HG03469 (cell line): ENCODE measurements at regions not wholly inside any gene's neighbourhood (a gene's known extent, or its start where the extent isn't known, plus 50 kb on each side); places are given as distances from the start of the nearest gene placed in this dataset.

Experiments
- ATAC-seq: cut with Tn5 transposase; IDR thresholded peaks from one replicate; pipeline ENCODE4 v1.9.1; 2021; ENCODE audit warnings: mild to moderate bottlenecking, moderate library complexity, moderate number of reproducible peaks; ENCODE audit not compliant: unreplicated experiment

DNA sequence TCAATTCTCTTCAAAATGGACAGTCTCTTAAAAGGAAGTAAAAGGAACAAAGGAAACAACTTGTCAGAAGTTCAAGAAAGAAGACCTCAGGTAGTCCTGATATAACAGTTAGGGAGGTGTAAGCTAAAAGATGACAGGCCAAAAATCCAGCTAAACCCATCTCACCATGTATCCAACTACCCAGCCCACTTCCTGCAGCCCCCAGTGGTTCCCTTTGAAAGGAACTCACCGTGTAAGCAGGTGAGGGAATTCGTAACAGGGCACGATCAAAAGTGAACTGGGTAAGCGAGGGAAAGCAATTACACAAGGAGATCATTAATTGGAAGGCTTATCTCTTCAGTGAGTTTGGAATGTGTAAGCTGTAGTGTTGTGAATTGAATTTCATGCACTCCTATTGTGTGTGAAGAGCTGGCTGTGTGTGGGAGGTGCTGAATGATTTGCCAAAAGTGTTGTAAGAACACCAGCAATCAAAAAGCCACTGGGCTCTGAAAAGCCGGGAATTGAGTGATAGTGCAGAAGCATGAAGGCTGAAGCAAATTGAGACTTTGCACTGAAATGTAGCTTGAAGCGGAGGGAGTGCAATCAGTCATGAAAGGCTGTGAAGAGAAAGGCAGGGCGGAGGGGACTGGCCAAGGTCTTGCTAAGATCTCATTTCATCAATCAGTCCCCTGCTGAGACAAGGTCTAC, 914.2 kb upstream of the LCORL start:
- ATAC-seq, result no peak

GRCh38 chr4:18934197-18934596, 912.6 kb upstream of the LCORL start:
- no peak for ATAC-seq

- ATAC-seq, result no peak
Observed at GRCh38 chr4:18932730-18933339, 911.3 kb upstream of the LCORL start.

DNA sequence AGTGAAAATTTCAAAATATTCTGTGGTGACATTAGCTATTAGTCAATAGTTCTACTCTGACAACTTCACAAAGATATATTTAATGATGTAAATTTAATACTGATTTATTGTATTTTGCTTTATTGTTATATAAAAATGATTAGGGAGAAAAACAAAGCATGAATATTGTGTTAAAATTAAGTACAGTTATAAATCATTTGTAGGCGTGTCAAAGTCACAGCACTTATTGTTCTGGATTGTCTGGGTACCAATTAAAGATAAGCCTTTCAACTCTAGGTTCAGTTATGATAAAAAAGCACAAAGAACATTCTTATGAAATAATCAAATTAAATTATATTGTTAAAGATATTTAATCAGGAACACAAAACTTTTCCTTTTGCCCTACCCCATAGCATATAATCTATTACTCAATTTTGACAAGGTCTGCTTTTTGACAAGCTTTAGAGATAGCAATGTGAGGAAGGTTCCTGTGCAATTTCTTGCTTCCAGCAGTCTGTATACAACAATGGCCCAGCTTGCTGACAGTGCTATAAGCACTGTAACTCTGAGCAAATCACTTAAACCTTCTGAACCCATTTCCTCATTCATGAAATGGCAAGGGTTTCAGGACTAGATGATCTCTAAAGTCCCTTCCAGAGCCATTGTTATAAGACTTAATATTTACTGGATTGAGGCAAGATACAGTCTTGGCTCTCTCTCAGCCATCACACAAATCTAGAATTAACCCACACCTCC, 910.3 kb upstream of the LCORL start:
- ATAC-seq, result no peak

- no peak for ATAC-seq
Observed at GRCh38 chr4:18930487-18930886, 908.9 kb upstream of the LCORL start.

- ATAC-seq, result no peak
Observed at GRCh38 chr4:18923496-18924161, 902.1 kb upstream of the LCORL start.

GRCh38 chr4:18917689-18918088, 896.1 kb upstream of the LCORL start:
- no peak for ATAC-seq

DNA sequence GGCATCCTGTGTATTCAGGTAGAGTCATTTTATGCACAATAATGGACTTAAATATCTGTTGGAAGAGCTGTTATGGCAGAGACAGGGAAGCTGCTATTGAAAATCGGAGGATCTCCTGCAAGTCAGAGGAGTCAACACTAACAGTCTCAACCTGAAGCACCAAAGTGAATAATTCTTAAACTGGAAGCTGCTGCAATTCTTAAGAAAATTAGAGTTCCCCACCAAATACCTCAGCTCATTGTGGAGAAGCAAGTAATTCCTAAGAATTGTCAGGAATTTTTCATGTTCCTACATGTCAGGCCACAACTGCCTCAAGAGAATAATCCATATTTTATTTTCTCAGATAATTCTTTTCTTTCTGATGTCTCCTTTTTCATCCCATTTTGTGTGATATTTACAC, 892.6 kb upstream of the LCORL start:
- no peak for ATAC-seq

- no peak for ATAC-seq
Observed at GRCh38 chr4:18894928-18895327, 873.4 kb upstream of the LCORL start.

- no peak for ATAC-seq
Observed at GRCh38 chr4:18882468-18882867, 860.9 kb upstream of the LCORL start.

- ATAC-seq, result no peak
Observed at GRCh38 chr4:18881556-18881955, 860.0 kb upstream of the LCORL start.

DNA sequence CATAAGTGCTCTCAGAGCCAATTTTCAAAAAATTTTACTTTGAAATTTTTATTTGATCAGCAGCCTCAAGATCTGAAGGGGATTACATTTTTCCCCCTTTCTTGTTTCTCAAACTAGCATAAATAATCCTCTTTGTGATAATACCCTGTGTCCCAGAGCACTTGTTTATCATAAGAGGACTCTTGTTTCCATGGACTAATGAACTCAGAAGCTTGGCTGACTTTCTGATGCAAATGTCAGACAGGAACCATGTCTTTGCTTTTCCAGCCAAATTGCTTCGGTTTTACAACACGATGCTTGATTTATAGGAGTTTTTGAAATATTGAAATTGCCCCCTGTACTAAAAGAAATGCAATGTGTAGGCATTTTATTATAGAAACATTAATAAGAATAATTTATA, 859.3 kb upstream of the LCORL start:
- ATAC-seq, result no peak

DNA sequence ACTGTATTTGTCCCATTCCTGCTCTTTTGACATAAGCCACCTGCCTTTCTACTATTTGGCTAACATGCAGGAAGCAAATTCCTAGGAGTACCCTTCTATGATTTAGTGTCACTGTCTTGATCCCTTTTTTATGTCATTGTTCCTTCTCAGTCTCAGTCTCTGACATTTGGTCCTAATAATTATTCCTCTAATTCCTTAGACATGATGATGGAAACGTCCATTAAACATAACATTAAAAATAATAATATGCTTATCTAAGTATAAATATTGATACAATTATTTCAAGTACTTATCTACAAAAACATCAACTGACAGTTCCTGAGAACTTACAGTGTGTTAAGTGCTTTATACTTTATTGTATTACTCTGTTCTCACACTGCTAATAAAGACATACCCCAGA, 857.0 kb upstream of the LCORL start:
- ATAC-seq, result no peak

- no peak for ATAC-seq
Observed at GRCh38 chr4:18869166-18869565, 847.6 kb upstream of the LCORL start.

GRCh38 chr4:18860836-18861530, 839.4 kb upstream of the LCORL start:
- no peak for ATAC-seq

GRCh38 chr4:18859468-18859867, 837.9 kb upstream of the LCORL start:
- ATAC-seq, result no peak

DNA sequence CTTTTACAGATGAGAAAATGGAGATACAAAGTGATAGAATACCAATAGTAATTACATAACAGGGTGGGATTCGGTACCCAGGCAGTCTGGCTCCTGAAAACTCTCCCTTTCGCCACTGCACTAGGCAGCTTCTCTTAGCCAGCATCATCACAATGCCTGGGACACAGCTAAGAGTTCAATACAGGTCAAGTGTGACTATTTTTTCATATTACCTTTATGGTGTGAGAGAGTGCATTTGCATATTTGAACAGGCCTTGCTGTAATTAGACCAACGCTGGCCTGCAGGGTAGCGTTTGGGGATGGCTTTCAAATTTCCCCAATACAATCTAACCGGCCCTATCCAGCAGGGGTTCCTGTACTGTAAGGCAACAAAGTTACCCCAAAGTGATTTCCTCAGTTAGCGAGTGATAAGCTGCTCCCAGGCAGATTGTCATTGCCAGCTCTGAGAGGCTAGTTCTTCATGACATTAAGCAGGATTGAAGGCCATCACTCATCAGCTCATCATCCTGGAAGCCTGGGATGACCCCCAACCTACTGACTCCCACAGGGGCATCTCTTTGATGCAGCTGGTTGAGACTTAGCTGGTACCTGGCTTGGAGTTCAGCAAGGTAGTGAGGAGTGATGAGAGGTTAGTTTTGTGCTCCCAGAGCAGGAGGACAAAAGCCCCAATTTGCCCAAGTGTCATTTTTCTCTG, 836.8 kb upstream of the LCORL start:
- ATAC-seq, result no peak

DNA sequence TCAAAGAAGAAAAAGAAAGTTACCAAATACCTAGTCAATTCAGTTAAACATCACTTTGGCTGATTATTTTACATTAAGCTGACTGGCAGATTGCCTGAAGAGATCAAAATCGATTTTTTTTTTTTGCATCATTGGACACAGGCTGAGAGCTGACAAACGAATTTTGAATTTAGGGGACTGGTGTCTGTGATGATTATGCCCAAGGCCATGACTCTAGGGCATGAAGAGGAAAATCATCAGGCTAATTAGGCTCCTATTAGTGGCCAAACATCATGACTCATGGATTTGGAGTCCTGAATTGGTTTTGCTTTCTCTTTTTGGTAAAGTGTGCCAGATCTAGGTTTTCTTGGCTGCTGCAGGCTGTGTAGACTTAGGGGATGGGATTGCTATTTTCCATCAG, 829.3 kb upstream of the LCORL start:
- no peak for ATAC-seq

DNA sequence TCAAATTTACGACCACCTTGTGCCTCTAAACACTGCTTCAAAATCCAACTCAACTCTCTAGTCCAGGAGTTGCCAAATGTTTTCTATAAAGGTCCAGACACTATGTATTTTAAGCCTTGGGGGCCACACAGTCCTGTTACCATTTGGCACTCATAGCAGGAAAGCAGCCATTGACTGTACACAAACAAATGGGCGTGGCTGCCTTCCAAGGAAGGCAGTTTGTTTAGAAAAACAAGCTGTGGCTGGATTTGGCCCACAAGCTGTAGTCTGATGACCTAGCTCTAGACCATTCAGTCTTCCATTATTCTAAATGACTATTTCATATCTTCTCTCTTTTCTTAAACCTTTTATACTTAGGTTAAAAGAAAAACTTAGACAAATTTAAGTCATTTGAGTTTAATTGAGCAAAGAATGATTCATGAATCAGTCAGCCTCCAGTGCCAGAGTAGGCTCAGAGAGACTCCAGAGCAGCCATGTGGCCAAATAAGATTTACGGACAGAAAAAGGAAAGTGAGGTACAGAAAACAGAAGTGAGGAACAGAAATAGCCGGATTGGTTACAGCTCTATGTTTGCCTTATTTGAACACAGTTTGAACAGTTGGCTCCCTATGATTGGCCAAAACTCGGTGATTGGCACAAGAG, 825.8 kb upstream of the LCORL start:
- ATAC-seq, result no peak

- ATAC-seq, result no peak
Observed at GRCh38 chr4:18846313-18846712, 824.8 kb upstream of the LCORL start.
